GM19324 (cell line): ENCODE measurements at regions not wholly inside any gene's neighbourhood (a gene's known extent, or its start where the extent isn't known, plus 50 kb on each side); places are given as distances from the start of the nearest gene placed in this dataset.

Experiments used
- ATAC-seq: cut with Tn5 transposase; IDR thresholded peaks from one replicate; pipeline ENCODE4 v1.9.1; 2021; ENCODE audit warnings: mild to moderate bottlenecking, moderate library complexity; ENCODE audit not compliant: unreplicated experiment, low FRiP score

DNA sequence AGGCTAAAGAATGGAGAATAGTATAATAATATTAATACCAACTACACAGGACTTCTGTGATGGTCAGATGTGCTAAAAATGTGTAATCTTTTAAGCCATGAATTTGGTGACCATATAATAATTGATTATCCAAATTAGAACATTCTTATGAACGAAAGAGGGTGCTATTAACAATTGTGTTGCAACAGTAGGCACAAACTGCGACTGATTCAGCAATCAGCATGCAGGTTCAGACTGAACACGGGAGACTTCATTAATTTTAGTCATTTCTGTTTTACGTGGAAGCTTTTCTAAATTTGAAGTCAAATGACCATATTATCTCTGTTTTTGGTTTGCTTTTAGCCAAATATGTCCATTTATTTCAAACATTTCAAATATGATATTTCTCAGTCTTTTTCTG lies 54.6 kb upstream of the CHST9 start:
- no peak for ATAC-seq

GRCh38 chr18:27235218-27235870 lies 50.2 kb upstream of the CHST9 start:
- no peak for ATAC-seq
